A673 (cell line): ENCODE measurements at regions not wholly inside any gene's neighbourhood (a gene's known extent, or its start where the extent isn't known, plus 50 kb on each side); places are given as distances from the start of the nearest gene placed in this dataset.

Experiments
- BruUV-seq: library from RNA; stranded (reverse); fragments of 400-500 nt; replicated peaks from 2 replicates; lab custom pipeline; 2021; lab: Mats Ljungman, UMichigan
- CTCF ChIA-PET: fragments of 300-600 bp; sonication (Branson Sonifier 250); formaldehyde crosslinking; loops from one replicate; lab custom pipeline; 2022; ENCODE audit warnings: antibody characterized with exemption; lab: Charles Lee
- POLR2A ChIA-PET: fragments of 300-600 bp; sonication (Branson Sonifier 250); formaldehyde crosslinking; loops from one replicate; lab custom pipeline; 2022; ENCODE audit warnings: antibody characterized with exemption; ENCODE audit not compliant: low non-redundant PET; lab: Charles Lee
- DNase-seq: peaks from one replicate; pipeline ENCODE4 v3.0.0-alpha.2; 2015; ENCODE audit warnings: low spot score
- H3K27ac ChIP-seq: fragments of 200-600 bp; sonication (generic); 2 replicates; pipeline ENCODE4 v1.5.1; 2016; ENCODE audit warnings: mixed run types, low read depth, mild to moderate bottlenecking, mixed read lengths, antibody characterized with exemption, low read length; ENCODE audit not compliant: poor library complexity, severe bottlenecking
- H3K27me3 ChIP-seq: fragments of 200-600 bp; sonication (generic); replicated peaks from 2 replicates; pipeline ENCODE4 v1.6.1; 2017; ENCODE audit warnings: mixed run types, low read depth, mild to moderate bottlenecking, mixed read lengths, antibody characterized with exemption, low read length; ENCODE audit not compliant: insufficient read depth, poor library complexity
- H3K36me3 ChIP-seq: fragments of 200-600 bp; sonication (generic); 2 replicates; pipeline ENCODE4 v1.6.1; 2016; ENCODE audit warnings: mixed run types, mild to moderate bottlenecking, mixed read lengths, antibody characterized with exemption, low read length; ENCODE audit not compliant: insufficient read depth, poor library complexity, severe bottlenecking
- H3K4me1 ChIP-seq: fragments of 200-600 bp; sonication (generic); 2 replicates; pipeline ENCODE4 v1.6.1; 2017; ENCODE audit warnings: mixed run types, mild to moderate bottlenecking, mixed read lengths, antibody characterized with exemption, low read length; ENCODE audit not compliant: insufficient read depth, poor library complexity, severe bottlenecking
- H3K4me3 ChIP-seq: fragments of 200-600 bp; sonication (generic); 2 replicates; pipeline ENCODE4 v1.5.1; 2016; ENCODE audit warnings: low read depth, mixed run types, mild to moderate bottlenecking, mixed read lengths, low read length; ENCODE audit not compliant: poor library complexity, severe bottlenecking
- H3K9me3 ChIP-seq: fragments of 200-600 bp; sonication (generic); 2 replicates; pipeline ENCODE4 v1.6.1; 2016; ENCODE audit warnings: mixed run types, low read depth, mild to moderate bottlenecking, mixed read lengths, antibody characterized with exemption, low read length; ENCODE audit not compliant: poor library complexity, severe bottlenecking
- EZH2 ChIP-seq: fragments of 200-600 bp; sonication (generic); IDR thresholded peaks from 2 replicates; pipeline ENCODE4 v1.6.1; 2017; ENCODE audit warnings: borderline replicate concordance, low read depth, mild to moderate bottlenecking, mixed read lengths, antibody characterized with exemption, low read length; ENCODE audit not compliant: poor library complexity, severe bottlenecking
- intact Hi-C: fragments of 100-400 bp; cut with micrococcal nuclease; formaldehyde crosslinking; loops from one replicate; pipeline ENCODE4 v1.10.0; 2022; ENCODE audit not compliant: unreplicated experiment
- TF ChIP-seq, protein P1 (sequence below): fragments of 300-800, 200-600 bp; sonication (generic); conservative IDR thresholded peaks from 2 replicates; pipeline ENCODE4 v1.5.1; 2017; ENCODE audit warnings: low read depth, mild to moderate bottlenecking, antibody characterized with exemption, low read length, moderate library complexity, mixed read lengths

DNA sequence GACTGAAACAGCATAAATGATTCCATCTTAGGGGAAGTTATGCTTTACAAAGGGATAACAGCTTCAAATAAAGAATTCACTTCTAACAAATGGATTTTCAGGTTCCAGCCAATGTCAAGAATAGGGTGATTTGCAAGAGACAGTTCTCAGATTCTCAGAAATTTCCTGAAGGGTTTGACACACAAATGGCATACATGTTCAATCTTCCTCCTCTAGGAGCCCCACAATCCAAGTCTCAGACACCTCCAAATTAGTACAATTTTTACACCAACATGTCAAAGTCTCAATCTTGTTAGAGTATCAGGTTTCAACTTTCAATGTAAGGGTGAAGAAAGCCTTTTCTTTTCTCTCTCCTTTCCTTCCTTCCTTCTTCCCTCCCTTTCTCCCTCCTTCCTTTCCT lies 996.6 kb downstream of the TLE1 start:
- H3K9me3 ChIP-seq = no peaks in the 10 kb centered on the region
- TF ChIP-seq, protein P1, sequence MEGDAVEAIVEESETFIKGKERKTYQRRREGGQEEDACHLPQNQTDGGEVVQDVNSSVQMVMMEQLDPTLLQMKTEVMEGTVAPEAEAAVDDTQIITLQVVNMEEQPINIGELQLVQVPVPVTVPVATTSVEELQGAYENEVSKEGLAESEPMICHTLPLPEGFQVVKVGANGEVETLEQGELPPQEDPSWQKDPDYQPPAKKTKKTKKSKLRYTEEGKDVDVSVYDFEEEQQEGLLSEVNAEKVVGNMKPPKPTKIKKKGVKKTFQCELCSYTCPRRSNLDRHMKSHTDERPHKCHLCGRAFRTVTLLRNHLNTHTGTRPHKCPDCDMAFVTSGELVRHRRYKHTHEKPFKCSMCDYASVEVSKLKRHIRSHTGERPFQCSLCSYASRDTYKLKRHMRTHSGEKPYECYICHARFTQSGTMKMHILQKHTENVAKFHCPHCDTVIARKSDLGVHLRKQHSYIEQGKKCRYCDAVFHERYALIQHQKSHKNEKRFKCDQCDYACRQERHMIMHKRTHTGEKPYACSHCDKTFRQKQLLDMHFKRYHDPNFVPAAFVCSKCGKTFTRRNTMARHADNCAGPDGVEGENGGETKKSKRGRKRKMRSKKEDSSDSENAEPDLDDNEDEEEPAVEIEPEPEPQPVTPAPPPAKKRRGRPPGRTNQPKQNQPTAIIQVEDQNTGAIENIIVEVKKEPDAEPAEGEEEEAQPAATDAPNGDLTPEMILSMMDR = no peak
- no peak for DNase-seq
- no peaks in the 10 kb centered on the region for H3K27me3 ChIP-seq
- no TSS peak for BruUV-seq
- intact Hi-C loops = no loop called here
- no peak overlapping the region for H3K27ac ChIP-seq
- no peak overlapping the region for H3K4me3 ChIP-seq
- CTCF ChIA-PET = no interaction called here
- no peaks in the 10 kb centered on the region for H3K4me1 ChIP-seq
- POLR2A ChIA-PET = interaction anchor here (0.7 kb wide), 1 partner anchor 1532 kb away, joined by 4 read pairs; no protein-coding TSS in a partner anchor
- H3K36me3 ChIP-seq = no peaks in the 10 kb centered on the region

DNA sequence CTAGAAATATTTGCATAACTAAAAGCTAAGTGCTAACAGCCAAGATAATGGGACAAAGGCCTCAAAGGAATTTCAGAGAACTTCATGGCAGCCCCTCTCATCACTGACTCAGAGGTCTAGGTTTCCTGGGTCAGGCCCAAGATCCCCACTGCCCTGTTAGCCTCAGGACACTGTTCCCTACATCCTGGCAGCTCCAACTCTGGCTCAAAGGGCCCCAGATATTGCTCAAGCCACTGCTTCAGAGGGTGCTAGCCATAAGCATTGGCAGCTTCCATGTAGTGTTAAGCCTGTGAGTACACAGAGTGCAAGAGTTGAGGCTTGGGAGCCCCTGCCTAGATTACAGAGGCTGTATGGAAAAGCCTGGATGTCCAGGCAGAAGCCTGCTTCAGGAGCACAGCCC lies 998.1 kb downstream of the TLE1 start:
- H3K4me3 ChIP-seq = no peak overlapping the region
- ChIA-PET POLR2A (no interaction called here), CTCF (no interaction called here)
- TF ChIP-seq EZH2 = no peak
- TF ChIP-seq, protein P1 = no peak
- BruUV-seq = no TSS peak
- DNase-seq = no peak
- no peak overlapping the region for H3K27ac ChIP-seq
- no peaks in the 10 kb centered on the region for H3K36me3 ChIP-seq
- H3K27me3 ChIP-seq = no peaks in the 10 kb centered on the region
- H3K9me3 ChIP-seq = no peaks in the 10 kb centered on the region
- no peaks in the 10 kb centered on the region for H3K4me1 ChIP-seq
- intact Hi-C loops = no loop called here

DNA sequence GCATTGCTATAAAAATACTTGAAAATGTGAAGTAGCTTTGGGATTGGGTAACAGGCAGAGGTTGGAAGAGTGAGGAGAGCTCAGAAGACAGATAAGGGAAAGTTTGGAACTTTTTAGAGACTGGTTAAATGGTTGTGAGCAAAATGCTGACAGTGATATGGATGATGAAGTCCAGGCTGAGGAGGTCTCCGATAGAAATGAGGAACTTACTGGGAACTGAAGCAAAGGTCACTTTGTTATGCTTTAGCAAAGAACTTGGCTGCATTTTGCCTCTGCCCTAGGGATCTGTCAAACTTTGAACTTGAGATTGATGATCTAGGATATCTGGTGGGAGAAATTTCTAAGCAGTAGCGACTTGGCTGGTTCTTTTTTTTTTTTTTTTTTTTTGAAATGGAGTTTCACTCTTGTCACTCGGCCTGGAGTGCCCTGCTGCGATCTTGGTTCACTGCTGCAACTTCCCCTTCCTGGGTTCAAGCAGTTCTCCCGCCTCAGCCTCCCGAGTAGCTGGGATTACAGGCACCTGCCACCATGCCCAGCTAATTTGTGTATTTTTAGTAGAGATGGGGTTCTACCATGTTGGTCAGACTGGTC lies 998.9 kb downstream of the TLE1 start:
- ChIA-PET POLR2A (no interaction called here), CTCF (no interaction called here)
- Histone ChIP-seq H3K9me3 (no peaks in the 10 kb centered on the region), H3K36me3 (no peaks in the 10 kb centered on the region), H3K4me3 (no peak overlapping the region), H3K4me1 (no peaks in the 10 kb centered on the region), H3K27me3 (no peaks in the 10 kb centered on the region), H3K27ac (no peak overlapping the region)
- no TSS peak for BruUV-seq
- intact Hi-C loops = no loop called here
- no peak for DNase-seq
- no peak for TF ChIP-seq EZH2
- TF ChIP-seq, protein P1 = no peak
